ENCODE measurements at regions not wholly inside any gene's neighbourhood (a gene's known extent, or its start where the extent isn't known, plus 50 kb on each side); places are given as distances from the start of the nearest gene placed in this dataset.
"Not testable (repeated sequence)": the region's sequence is repeated elsewhere in the genome, so short reads cannot be mapped to it uniquely, and the experiment has no call there.

GRCh38 chr16:88229710-88230109, 153.0 kb upstream of the ZNF469 start:
- TF ChIP-seq POLR2A, TAF1, POLR2AphosphoS5 (IDR thresholded peaks at IDR 0.05; ENCODE audit: low read depth, low read length): not testable (repeated sequence)
